ENCODE measurements at regions not wholly inside any gene's neighbourhood (a gene's known extent, or its start where the extent isn't known, plus 50 kb on each side); places are given as distances from the start of the nearest gene placed in this dataset.
A peak's percentile ranks its signal among the peaks of the same experiment; 100 is the strongest.

- DNase-seq (ENCODE audit: insufficient read length, low spot score): no peak
- TF ChIP-seq POLR2A (IDR thresholded peaks at IDR 0.05; ENCODE audit: low read depth, low read length) (no peak), POLR2AphosphoS5 (IDR thresholded peaks at IDR 0.05; ENCODE audit: low read depth, low read length) (no peak), PAX5 (IDR thresholded peaks at IDR 0.05; ENCODE audit: insufficient read depth, low read length, severe bottlenecking) (no peak), TAF1 (IDR thresholded peaks at IDR 0.05; ENCODE audit: low read depth, low read length) (no peak), POU2F2 (IDR thresholded peaks at IDR 0.05; ENCODE audit: low read depth, low read length) (no peak), SPI1 (IDR thresholded peaks at IDR 0.05; ENCODE audit: low read depth, low read length) (no peak)
- no peak for FAIRE-seq
Measured at GRCh38 chr4:17092736-17093437, 194.4 kb upstream of the LDB2 start.

- no peak for DNase-seq (ENCODE audit: insufficient read length, low spot score)
- TF ChIP-seq TAF1 (IDR thresholded peaks at IDR 0.05; ENCODE audit: low read depth, low read length): no peak
- TF ChIP-seq POU2F2 (IDR thresholded peaks at IDR 0.05; ENCODE audit: low read depth, low read length): no peak
- TF ChIP-seq POLR2AphosphoS5 (IDR thresholded peaks at IDR 0.05; ENCODE audit: low read depth, low read length): no peak
- TF ChIP-seq SPI1 (IDR thresholded peaks at IDR 0.05; ENCODE audit: low read depth, low read length): peak; percentile 61
- TF ChIP-seq PAX5 (IDR thresholded peaks at IDR 0.05; ENCODE audit: insufficient read depth, low read length, severe bottlenecking): no peak
- no peak for TF ChIP-seq POLR2A (IDR thresholded peaks at IDR 0.05; ENCODE audit: low read depth, low read length)
- no peak for FAIRE-seq
Measured at GRCh38 chr4:17091104-17091503, 192.7 kb upstream of the LDB2 start.

- no peak for FAIRE-seq
- DNase-seq (ENCODE audit: insufficient read length, low spot score): no peak
Measured at GRCh38 chr4:17090063-17090462, 191.6 kb upstream of the LDB2 start.

GRCh38 chr4:17085416-17085815 is 187.0 kb upstream of the LDB2 start:
- TF ChIP-seq TAF1 (IDR thresholded peaks at IDR 0.05; ENCODE audit: low read depth, low read length) (no peak), POU2F2 (IDR thresholded peaks at IDR 0.05; ENCODE audit: low read depth, low read length) (no peak), POLR2A (IDR thresholded peaks at IDR 0.05; ENCODE audit: low read depth, low read length) (no peak), SPI1 (IDR thresholded peaks at IDR 0.05; ENCODE audit: low read depth, low read length) (no peak), POLR2AphosphoS5 (IDR thresholded peaks at IDR 0.05; ENCODE audit: low read depth, low read length) (no peak)
- FAIRE-seq (no peak), DNase-seq (ENCODE audit: insufficient read length, low spot score) (no peak)

More at GRCh38 chr4:17090063-17090462, 191.6 kb upstream of the LDB2 start:
- TF ChIP-seq POU2F2 (IDR thresholded peaks at IDR 0.05; ENCODE audit: low read depth, low read length): no peak
- no peak for TF ChIP-seq POLR2A (IDR thresholded peaks at IDR 0.05; ENCODE audit: low read depth, low read length)
- TF ChIP-seq TAF1 (IDR thresholded peaks at IDR 0.05; ENCODE audit: low read depth, low read length): no peak
- no peak for TF ChIP-seq PAX5 (IDR thresholded peaks at IDR 0.05; ENCODE audit: insufficient read depth, low read length, severe bottlenecking)

GRCh38 chr4:17082186-17082585 is 183.7 kb upstream of the LDB2 start:
- FAIRE-seq: no peak
- no peak for DNase-seq (ENCODE audit: insufficient read length, low spot score)
- TF ChIP-seq POLR2AphosphoS5 (IDR thresholded peaks at IDR 0.05; ENCODE audit: low read depth, low read length) (no peak), TAF1 (IDR thresholded peaks at IDR 0.05; ENCODE audit: low read depth, low read length) (no peak), SPI1 (IDR thresholded peaks at IDR 0.05; ENCODE audit: low read depth, low read length) (no peak), POU2F2 (IDR thresholded peaks at IDR 0.05; ENCODE audit: low read depth, low read length) (no peak), POLR2A (IDR thresholded peaks at IDR 0.05; ENCODE audit: low read depth, low read length) (no peak), PAX5 (IDR thresholded peaks at IDR 0.05; ENCODE audit: insufficient read depth, low read length, severe bottlenecking) (no peak)

- TF ChIP-seq POU2F2 (IDR thresholded peaks at IDR 0.05; ENCODE audit: low read depth, low read length) (no peak), TAF1 (IDR thresholded peaks at IDR 0.05; ENCODE audit: low read depth, low read length) (no peak), PAX5 (IDR thresholded peaks at IDR 0.05; ENCODE audit: insufficient read depth, low read length, severe bottlenecking) (no peak), POLR2AphosphoS5 (IDR thresholded peaks at IDR 0.05; ENCODE audit: low read depth, low read length) (no peak), POLR2A (IDR thresholded peaks at IDR 0.05; ENCODE audit: low read depth, low read length) (no peak), SPI1 (IDR thresholded peaks at IDR 0.05; ENCODE audit: low read depth, low read length) (no peak)
- DNase-seq (ENCODE audit: insufficient read length, low spot score): no peak
- FAIRE-seq: no peak
Measured at GRCh38 chr4:17081179-17081578, 182.7 kb upstream of the LDB2 start.

GRCh38 chr4:17077105-17077504 is 178.7 kb upstream of the LDB2 start:
- FAIRE-seq: no peak

GRCh38 chr4:17072483-17072882 is 174.0 kb upstream of the LDB2 start:
- FAIRE-seq: no peak
- DNase-seq (ENCODE audit: insufficient read length, low spot score): no peak
- TF ChIP-seq POU2F2 (IDR thresholded peaks at IDR 0.05; ENCODE audit: low read depth, low read length) (no peak), SPI1 (IDR thresholded peaks at IDR 0.05; ENCODE audit: low read depth, low read length) (no peak), TAF1 (IDR thresholded peaks at IDR 0.05; ENCODE audit: low read depth, low read length) (no peak), PAX5 (IDR thresholded peaks at IDR 0.05; ENCODE audit: insufficient read depth, low read length, severe bottlenecking) (no peak)

More at GRCh38 chr4:17077105-17077504, 178.7 kb upstream of the LDB2 start:
- TF ChIP-seq POLR2AphosphoS5 (IDR thresholded peaks at IDR 0.05; ENCODE audit: low read depth, low read length): no peak
- no peak for TF ChIP-seq POU2F2 (IDR thresholded peaks at IDR 0.05; ENCODE audit: low read depth, low read length)
- TF ChIP-seq POLR2A (IDR thresholded peaks at IDR 0.05; ENCODE audit: low read depth, low read length): no peak
- no peak for DNase-seq (ENCODE audit: insufficient read length, low spot score)

- no peak for TF ChIP-seq POU2F2 (IDR thresholded peaks at IDR 0.05; ENCODE audit: low read depth, low read length)
- no peak for TF ChIP-seq TAF1 (IDR thresholded peaks at IDR 0.05; ENCODE audit: low read depth, low read length)
- no peak for TF ChIP-seq PAX5 (IDR thresholded peaks at IDR 0.05; ENCODE audit: insufficient read depth, low read length, severe bottlenecking)
- no peak for TF ChIP-seq POLR2AphosphoS5 (IDR thresholded peaks at IDR 0.05; ENCODE audit: low read depth, low read length)
- no peak for TF ChIP-seq SPI1 (IDR thresholded peaks at IDR 0.05; ENCODE audit: low read depth, low read length)
- TF ChIP-seq POLR2A (IDR thresholded peaks at IDR 0.05; ENCODE audit: low read depth, low read length): no peak
- DNase-seq (ENCODE audit: insufficient read length, low spot score): no peak
- FAIRE-seq: no peak
Measured at GRCh38 chr4:17068891-17069290, 170.4 kb upstream of the LDB2 start.

GRCh38 chr4:17068392-17068791 is 169.9 kb upstream of the LDB2 start:
- no peak for TF ChIP-seq POLR2A (IDR thresholded peaks at IDR 0.05; ENCODE audit: low read depth, low read length)
- TF ChIP-seq PAX5 (IDR thresholded peaks at IDR 0.05; ENCODE audit: insufficient read depth, low read length, severe bottlenecking): no peak
- TF ChIP-seq TAF1 (IDR thresholded peaks at IDR 0.05; ENCODE audit: low read depth, low read length): no peak
- TF ChIP-seq POLR2AphosphoS5 (IDR thresholded peaks at IDR 0.05; ENCODE audit: low read depth, low read length): no peak
- no peak for DNase-seq (ENCODE audit: insufficient read length, low spot score)
- no peak for FAIRE-seq
